GM19023 (cell line): ENCODE measurements at regions not wholly inside any gene's neighbourhood (a gene's known extent, or its start where the extent isn't known, plus 50 kb on each side); places are given as distances from the start of the nearest gene placed in this dataset.
"Not testable (repeated sequence)": the region's sequence is repeated elsewhere in the genome, so short reads cannot be mapped to it uniquely, and the experiment has no call there.

Source experiments
- ATAC-seq: cut with Tn5 transposase; IDR thresholded peaks from one replicate; pipeline ENCODE4 v1.9.1; 2021; ENCODE audit warnings: mild to moderate bottlenecking, moderate library complexity; ENCODE audit not compliant: unreplicated experiment

DNA sequence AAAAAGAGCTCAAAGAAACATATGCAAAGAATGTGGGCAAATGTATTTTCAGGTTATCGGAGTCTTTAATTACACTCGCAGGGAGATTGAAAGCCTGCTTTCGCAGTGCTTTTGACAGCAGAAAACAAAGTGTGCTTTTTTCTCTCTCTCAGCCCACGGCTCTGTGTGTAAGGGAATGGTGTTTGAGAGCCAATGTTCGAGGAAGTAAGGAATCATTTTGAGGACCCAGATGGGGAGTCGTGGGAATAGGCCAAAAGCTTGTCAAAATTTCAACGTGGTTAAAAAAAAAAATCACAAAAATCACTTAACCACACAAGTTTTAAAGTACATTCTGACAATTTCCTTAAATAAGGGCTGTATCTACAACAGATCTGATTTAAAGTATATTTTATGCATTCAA, 197.1 kb upstream of the IRS2 start:
- ATAC-seq: no peak

GRCh38 chr13:109981000-109981399, 194.6 kb upstream of the IRS2 start:
- ATAC-seq: no peak

DNA sequence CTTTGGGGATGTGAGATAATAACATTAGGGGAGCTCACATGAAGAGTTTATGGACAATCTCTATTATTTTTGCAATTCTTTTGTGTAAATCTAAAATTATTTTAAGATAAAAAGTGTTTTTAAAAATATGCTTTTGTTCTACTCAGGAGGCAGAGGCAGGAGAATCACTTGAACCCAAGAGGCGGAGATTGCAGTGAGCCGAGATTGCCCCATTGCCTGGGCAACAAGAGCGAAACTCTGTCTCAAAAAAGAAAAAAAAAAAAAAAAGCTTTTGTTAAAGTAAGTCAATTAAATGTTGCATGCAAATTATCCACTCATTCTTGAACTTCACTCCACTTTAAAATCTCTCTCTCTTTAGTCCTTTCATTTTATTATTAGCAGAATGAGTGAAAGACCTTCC, 193.3 kb upstream of the IRS2 start:
- not testable (repeated sequence) for ATAC-seq

DNA sequence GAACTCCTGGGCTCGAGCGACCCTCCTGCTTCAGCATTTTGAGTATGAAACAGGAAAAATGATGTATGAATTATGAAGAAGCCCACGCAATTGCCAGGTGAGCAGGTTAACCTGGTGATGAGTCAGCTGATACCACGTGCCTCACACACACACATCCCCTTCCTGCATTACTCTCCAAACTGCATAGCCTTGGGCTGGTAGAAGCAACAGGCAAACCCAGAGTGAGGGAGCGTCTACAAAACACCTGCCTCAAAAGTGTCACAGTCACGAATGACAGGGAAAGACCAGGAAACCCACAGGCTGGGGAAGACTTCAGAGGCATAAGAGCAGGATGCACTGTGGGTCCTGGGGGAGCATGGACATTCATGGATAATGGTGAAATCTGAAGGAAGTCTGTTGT, 192.8 kb upstream of the IRS2 start:
- no peak for ATAC-seq

DNA sequence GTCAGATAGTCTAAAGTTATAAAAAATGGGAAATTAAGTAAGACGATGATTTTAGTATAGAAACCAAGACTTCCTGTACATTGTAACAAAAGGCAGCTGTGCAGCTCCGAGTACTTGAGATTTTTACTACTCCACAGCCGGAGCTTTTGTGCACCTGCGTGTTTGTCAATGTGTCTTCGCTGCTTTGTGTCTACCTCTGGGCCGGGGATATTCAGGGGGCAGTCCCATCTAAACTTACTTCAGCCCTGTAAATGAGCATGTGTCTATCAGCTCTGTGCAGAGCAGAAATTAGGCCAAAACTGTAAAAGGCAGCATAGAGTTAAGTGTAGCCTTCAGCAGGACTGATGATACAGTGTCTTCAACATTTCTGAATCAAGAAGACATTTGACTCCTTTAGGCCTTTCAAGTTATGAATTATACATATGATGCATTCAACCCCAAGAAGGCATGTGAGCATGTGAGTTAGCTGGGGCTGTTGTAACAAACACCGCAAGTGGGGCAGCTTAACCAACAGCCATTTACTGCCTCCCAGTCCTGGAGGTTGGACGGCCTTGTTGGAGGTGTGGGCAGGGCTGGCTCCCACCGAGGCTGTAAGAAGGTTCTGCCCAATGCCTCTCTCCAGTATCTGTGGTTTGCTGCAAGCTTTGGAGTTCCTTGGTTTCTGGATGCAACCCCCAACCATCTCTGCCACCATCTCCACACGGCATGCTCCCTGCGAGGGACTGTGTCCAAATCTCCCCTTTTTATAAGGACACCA, 191.0 kb upstream of the IRS2 start:
- ATAC-seq: no peak

DNA sequence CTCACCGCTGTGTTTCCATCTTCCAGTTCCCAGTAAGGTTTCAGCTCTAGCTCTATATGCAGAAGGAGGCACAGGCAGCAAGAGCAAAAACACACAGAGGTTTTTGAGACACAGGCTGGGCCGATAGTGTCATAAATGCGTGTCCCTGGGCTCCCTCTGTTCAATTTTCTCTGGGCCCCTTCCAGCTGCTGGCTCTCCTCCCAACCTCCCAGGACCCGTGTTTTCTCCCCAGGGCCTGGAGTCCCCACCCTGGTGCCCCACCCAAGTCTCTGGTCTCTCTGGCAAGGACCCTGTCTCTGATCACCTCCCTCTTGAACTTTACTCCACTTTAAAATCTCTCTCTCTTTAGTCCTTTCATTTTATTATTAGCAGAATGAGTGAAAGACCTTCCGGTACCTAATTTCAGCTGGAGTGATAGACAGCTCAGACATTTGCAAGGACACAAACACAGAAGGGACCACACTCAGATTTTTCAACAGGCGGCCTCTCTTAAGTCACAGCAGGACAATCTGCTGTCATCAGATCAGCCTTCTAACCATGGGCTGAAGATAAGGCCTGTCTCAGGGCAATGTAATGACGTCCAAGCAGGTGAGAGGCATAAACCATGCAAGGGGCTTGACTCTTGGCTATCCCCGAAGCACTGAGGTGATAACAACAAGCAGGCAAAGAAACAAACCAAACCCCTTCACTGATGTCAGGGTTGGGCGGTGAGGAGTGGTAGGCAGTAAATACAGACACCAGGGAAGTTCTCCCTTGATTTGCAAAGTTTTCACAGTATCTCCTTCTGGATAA, 190.0 kb upstream of the IRS2 start:
- ATAC-seq: no peak

GRCh38 chr13:109974354-109974753, 188.0 kb upstream of the IRS2 start:
- no peak for ATAC-seq

GRCh38 chr13:109973279-109973678, 186.9 kb upstream of the IRS2 start:
- no peak for ATAC-seq

DNA sequence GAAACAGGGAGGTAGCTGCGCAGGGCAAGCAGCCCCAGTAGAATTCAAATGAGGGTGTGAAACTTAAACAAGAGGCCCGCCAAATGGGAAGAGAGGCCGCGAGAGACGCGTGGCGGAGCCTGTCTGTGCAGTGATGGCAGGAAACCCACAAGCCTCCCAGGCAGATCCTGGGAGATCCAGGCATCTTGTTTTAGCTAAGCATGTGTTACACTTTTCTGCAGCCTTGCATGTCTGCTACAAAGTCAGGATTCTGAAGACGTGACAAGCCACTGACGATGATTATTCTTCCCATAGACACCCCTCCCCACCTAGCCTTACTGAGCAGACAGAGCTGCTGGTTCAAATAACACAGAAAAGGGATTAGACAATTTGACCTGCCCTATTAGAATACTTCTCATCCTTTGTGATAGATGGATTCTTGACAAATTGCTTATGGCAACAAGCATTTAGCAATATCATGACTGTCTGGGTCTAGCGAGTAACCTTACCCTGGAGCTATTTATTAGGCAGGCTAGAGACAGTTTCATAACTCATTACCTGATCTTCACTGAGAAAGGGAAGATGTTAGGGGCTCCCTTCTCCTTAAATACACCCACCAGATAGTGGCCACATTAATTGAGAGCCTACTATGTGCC, 185.2 kb upstream of the IRS2 start:
- no peak for ATAC-seq

- no peak for ATAC-seq
These were observed 184.6 kb upstream of the IRS2 start for GRCh38 chr13:109971006-109971405.

GRCh38 chr13:109968876-109969577, 182.6 kb upstream of the IRS2 start:
- no peak for ATAC-seq

- ATAC-seq: no peak
These were observed 177.7 kb upstream of the IRS2 start for GRCh38 chr13:109963960-109964563.

- no peak for ATAC-seq
These were observed 177.0 kb upstream of the IRS2 start for GRCh38 chr13:109963384-109963783.

GRCh38 chr13:109959903-109960302, 173.5 kb upstream of the IRS2 start:
- ATAC-seq: no peak

- ATAC-seq: no peak
These were observed 171.5 kb upstream of the IRS2 start for GRCh38 chr13:109957875-109958274.

GRCh38 chr13:109955598-109955997, 169.2 kb upstream of the IRS2 start:
- ATAC-seq: no peak

DNA sequence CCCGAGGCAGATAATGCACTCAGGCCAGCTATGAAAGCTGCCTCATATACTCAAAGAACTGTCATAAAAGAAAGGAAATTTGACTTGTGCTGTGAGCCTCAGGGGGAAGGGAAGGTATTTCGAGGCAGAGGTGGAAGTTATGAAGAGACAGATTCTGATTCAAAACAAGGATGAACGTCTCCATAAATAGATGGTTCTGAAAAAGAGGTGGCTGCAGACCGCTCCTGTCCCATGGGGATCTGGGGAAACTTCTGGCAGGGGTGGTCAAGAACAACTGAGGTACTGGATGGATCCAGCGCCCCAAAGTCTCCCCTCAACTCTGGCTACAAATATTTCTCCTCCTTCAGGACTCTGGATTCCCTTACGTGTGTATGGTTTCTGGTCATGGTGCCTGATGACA, 168.1 kb upstream of the IRS2 start:
- no peak for ATAC-seq

DNA sequence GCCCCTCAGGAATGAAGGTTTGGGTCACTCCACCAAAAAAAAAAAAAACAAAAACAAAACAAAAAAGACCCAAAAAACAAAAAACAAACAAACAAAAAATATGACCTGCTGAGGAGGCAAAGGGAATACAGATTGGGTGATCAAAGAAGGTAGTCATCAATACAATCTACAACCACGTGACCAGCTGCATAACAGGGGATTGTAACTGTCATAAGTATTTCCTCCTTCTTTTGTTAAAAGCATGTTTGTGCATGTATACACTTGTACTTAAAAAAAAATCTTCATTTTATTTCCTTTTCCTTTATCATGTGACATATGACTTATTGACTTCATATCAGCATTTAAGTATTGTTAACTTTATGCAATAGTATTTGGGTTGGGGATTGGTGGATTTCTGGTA, 165.1 kb upstream of the IRS2 start:
- ATAC-seq: no peak

DNA sequence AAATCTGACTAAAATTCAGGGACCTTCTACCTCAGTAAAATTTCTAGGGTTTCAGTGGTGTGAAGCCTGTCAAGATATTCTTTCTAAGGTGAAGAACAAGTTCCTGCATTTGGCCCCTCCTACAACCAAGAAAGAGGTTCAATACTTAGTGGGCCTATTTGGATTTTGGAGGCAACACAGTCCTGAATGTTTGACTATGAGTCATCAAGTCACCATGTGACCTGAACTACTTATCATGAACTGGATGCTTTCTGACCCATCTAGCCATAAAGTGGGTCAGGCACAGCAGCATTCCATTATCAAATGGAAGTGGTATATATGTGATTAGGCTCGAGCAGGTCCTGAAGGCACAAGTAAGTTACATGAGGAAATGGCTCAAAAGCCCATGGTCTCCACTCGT, 163.0 kb upstream of the IRS2 start:
- ATAC-seq: no peak

DNA sequence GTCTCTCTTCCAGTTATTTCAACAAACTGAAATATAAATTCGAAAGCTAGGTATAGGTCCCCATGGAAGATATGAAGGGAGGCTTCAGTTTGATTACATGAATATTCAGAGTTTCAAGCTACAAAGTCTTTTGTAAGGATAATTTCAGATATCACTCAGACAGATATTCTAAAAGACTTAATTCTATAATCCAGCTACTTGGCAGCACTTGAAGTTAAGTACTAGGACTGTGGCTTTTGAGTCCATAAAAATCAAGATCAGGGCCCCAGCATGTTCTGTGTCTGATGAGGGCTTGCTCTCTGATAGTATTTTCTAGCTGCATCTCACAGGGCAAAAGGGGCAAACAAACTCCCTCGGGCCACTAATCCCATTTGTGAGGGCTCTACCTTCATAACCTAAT, 160.6 kb upstream of the IRS2 start:
- no peak for ATAC-seq
